ENCODE measurements at regions not wholly inside any gene's neighbourhood (a gene's known extent, or its start where the extent isn't known, plus 50 kb on each side); places are given as distances from the start of the nearest gene placed in this dataset.
A peak's percentile ranks its signal among the peaks of the same experiment; 100 is the strongest.

GRCh38 chr13:44801990-44802389 lies 187.3 kb downstream of the NUFIP1 start:
- dilution Hi-C loops (cut with MboI; ENCODE audit: extremely low pct_ligation_motif_present, low sequenced_read_pairs) = no loop called here
- no peak overlapping the region for H3K9ac ChIP-seq (ENCODE audit: control insufficient read depth, extremely low read depth, insufficient read depth, low read length)
- no peak overlapping the region for H3K27ac ChIP-seq (ENCODE audit: control insufficient read depth, insufficient read depth, low read length)
- H3K27me3 ChIP-seq (ENCODE audit: control insufficient read depth, extremely low read depth, insufficient read depth, low read length) = no peaks in the 10 kb centered on the region
- H3K79me2 ChIP-seq (ENCODE audit: control insufficient read depth, insufficient read depth, low read length) = no peaks in the 10 kb centered on the region
- H3K4me3 ChIP-seq (ENCODE audit: control insufficient read depth in 2 of 3, extremely low read depth in 1 of 3, insufficient read depth in 2 of 3, low read depth in 1 of 3, low read length in 3 of 3) = no peak overlapping the region
- H3K4me1 ChIP-seq (ENCODE audit: control insufficient read depth, extremely low read depth, insufficient read depth, low read length) = peaks cover 14% of the 10 kb centered on the region
- peak; percentile 90 for FAIRE-seq
- no peaks in the 10 kb centered on the region for H4K20me1 ChIP-seq (ENCODE audit: control insufficient read depth, extremely low read depth, insufficient read depth, low read length)
- TF ChIP-seq CTCF (optimal IDR thresholded peaks at IDR 0.05 in 1 of 3, IDR thresholded peaks at IDR 0.05 in 1 of 3, conservative IDR thresholded peaks at IDR 0.05 in 1 of 3; ENCODE audit: extremely low read depth in 1 of 3, insufficient read depth in 2 of 3, low read length in 3 of 3) (no peak), EZH2 (IDR thresholded peaks at IDR 0.05; ENCODE audit: low read length) (no peak)
- H3K9me3 ChIP-seq (ENCODE audit: control insufficient read depth, low read depth, low read length) = no peaks in the 10 kb centered on the region
- no peaks in the 10 kb centered on the region for H3K9me1 ChIP-seq (ENCODE audit: control insufficient read depth, extremely low read depth, insufficient read depth, low read length)
- peak overlapping the region; percentile 11 for H2AFZ ChIP-seq (ENCODE audit: control insufficient read depth, low read length)
- no peak for DNase-seq (ENCODE audit: low read depth, low spot score)
- no peaks in the 10 kb centered on the region for H3K36me3 ChIP-seq (ENCODE audit: control insufficient read depth in 2 of 2, extremely low read depth in 1 of 2, insufficient read depth in 2 of 2, low read length in 2 of 2)
- peak overlapping the region; percentile 4 for H3K4me2 ChIP-seq (ENCODE audit: control insufficient read depth, extremely low read depth, insufficient read depth, low read depth, low read length)

- no peak overlapping the region for H3K4me3 ChIP-seq (ENCODE audit: control insufficient read depth in 2 of 3, extremely low read depth in 1 of 3, insufficient read depth in 2 of 3, low read depth in 1 of 3, low read length in 3 of 3)
- no peak overlapping the region for H2AFZ ChIP-seq (ENCODE audit: control insufficient read depth, low read length)
- no peaks in the 10 kb centered on the region for H3K27me3 ChIP-seq (ENCODE audit: control insufficient read depth, extremely low read depth, insufficient read depth, low read length)
- no peaks in the 10 kb centered on the region for H4K20me1 ChIP-seq (ENCODE audit: control insufficient read depth, extremely low read depth, insufficient read depth, low read length)
- DNase-seq (ENCODE audit: low read depth, low spot score) (no peak), FAIRE-seq (no peak)
- no peak overlapping the region for H3K27ac ChIP-seq (ENCODE audit: control insufficient read depth, insufficient read depth, low read length)
- H3K4me2 ChIP-seq (ENCODE audit: control insufficient read depth, extremely low read depth, insufficient read depth, low read depth, low read length) = no peak overlapping the region
- H3K79me2 ChIP-seq (ENCODE audit: control insufficient read depth, insufficient read depth, low read length) = no peaks in the 10 kb centered on the region
- H3K9ac ChIP-seq (ENCODE audit: control insufficient read depth, extremely low read depth, insufficient read depth, low read length) = no peak overlapping the region
- no peaks in the 10 kb centered on the region for H3K36me3 ChIP-seq (ENCODE audit: control insufficient read depth in 2 of 2, extremely low read depth in 1 of 2, insufficient read depth in 2 of 2, low read length in 2 of 2)
- no peaks in the 10 kb centered on the region for H3K9me3 ChIP-seq (ENCODE audit: control insufficient read depth, low read depth, low read length)
- no peaks in the 10 kb centered on the region for H3K9me1 ChIP-seq (ENCODE audit: control insufficient read depth, extremely low read depth, insufficient read depth, low read length)
- H3K4me1 ChIP-seq (ENCODE audit: control insufficient read depth, extremely low read depth, insufficient read depth, low read length) = peaks cover 14% of the 10 kb centered on the region
- dilution Hi-C loops (cut with MboI; ENCODE audit: extremely low pct_ligation_motif_present, low sequenced_read_pairs) = no loop called here
- TF ChIP-seq EZH2 (IDR thresholded peaks at IDR 0.05; ENCODE audit: low read length) = no peak
- no peak for TF ChIP-seq CTCF (optimal IDR thresholded peaks at IDR 0.05 in 1 of 3, IDR thresholded peaks at IDR 0.05 in 1 of 3, conservative IDR thresholded peaks at IDR 0.05 in 1 of 3; ENCODE audit: extremely low read depth in 1 of 3, insufficient read depth in 2 of 3, low read length in 3 of 3)
Measured at GRCh38 chr13:44800626-44801025, 188.6 kb downstream of the NUFIP1 start.

Data from keratinocyte (primary cell).